ENCODE measurements at regions not wholly inside any gene's neighbourhood (a gene's known extent, or its start where the extent isn't known, plus 50 kb on each side); places are given as distances from the start of the nearest gene placed in this dataset.

- peak; percentile 56 for TF ChIP-seq CTCF (IDR thresholded peaks at IDR 0.05; ENCODE audit: low read depth, low read length, missing control alignments)
- DNase-seq: no peak
- Histone ChIP-seq H3K4me3 (ENCODE audit: low read depth, low read length) (no peak overlapping the region), H3K27ac (no peak overlapping the region), H3K27me3 (replicated peaks) (no peaks in the 10 kb centered on the region), H3K36me3 (replicated peaks) (no peaks in the 10 kb centered on the region)
- in situ Hi-C loops (cut with HindIII; ENCODE audit: low pct_ligation_motif_present, low sequenced_read_pairs): no loop called here
These were observed 106.3 kb upstream of the SSBP2 start for GRCh38 chr5:81856948-81857928.

- Histone ChIP-seq H3K27me3 (replicated peaks) (no peaks in the 10 kb centered on the region), H3K36me3 (replicated peaks) (no peaks in the 10 kb centered on the region), H3K27ac (no peak overlapping the region), H3K4me3 (ENCODE audit: low read depth, low read length) (no peak overlapping the region)
- DNase-seq: no peak
- no peak for TF ChIP-seq CTCF (IDR thresholded peaks at IDR 0.05; ENCODE audit: low read depth, low read length, missing control alignments)
- in situ Hi-C loops (cut with HindIII; ENCODE audit: low pct_ligation_motif_present, low sequenced_read_pairs): no loop called here
These were observed 104.7 kb upstream of the SSBP2 start for GRCh38 chr5:81855591-81855990.

- Histone ChIP-seq H3K4me3 (ENCODE audit: low read depth, low read length) (no peak overlapping the region), H3K27ac (no peak overlapping the region), H3K36me3 (replicated peaks) (no peaks in the 10 kb centered on the region), H3K27me3 (replicated peaks) (no peaks in the 10 kb centered on the region)
- DNase-seq: no peak
- no peak for TF ChIP-seq CTCF (IDR thresholded peaks at IDR 0.05; ENCODE audit: low read depth, low read length, missing control alignments)
- in situ Hi-C loops (cut with HindIII; ENCODE audit: low pct_ligation_motif_present, low sequenced_read_pairs): no loop called here
These were observed 104.0 kb upstream of the SSBP2 start for GRCh38 chr5:81854915-81855314.

GRCh38 chr5:81854485-81854884 lies 103.6 kb upstream of the SSBP2 start:
- Histone ChIP-seq H3K36me3 (replicated peaks) (no peaks in the 10 kb centered on the region), H3K27me3 (replicated peaks) (no peaks in the 10 kb centered on the region), H3K27ac (no peak overlapping the region), H3K4me3 (ENCODE audit: low read depth, low read length) (no peak overlapping the region)
- DNase-seq: no peak
- in situ Hi-C loops (cut with HindIII; ENCODE audit: low pct_ligation_motif_present, low sequenced_read_pairs): no loop called here
- peak; percentile 21 for TF ChIP-seq CTCF (IDR thresholded peaks at IDR 0.05; ENCODE audit: low read depth, low read length, missing control alignments)

GRCh38 chr5:81853030-81853357 lies 102.1 kb upstream of the SSBP2 start:
- in situ Hi-C loops (cut with HindIII; ENCODE audit: low pct_ligation_motif_present, low sequenced_read_pairs): no loop called here
- Histone ChIP-seq H3K4me3 (ENCODE audit: low read depth, low read length) (no peak overlapping the region), H3K27me3 (replicated peaks) (no peaks in the 10 kb centered on the region), H3K27ac (no peak overlapping the region), H3K36me3 (replicated peaks) (no peaks in the 10 kb centered on the region)
- no peak for DNase-seq
- no peak for TF ChIP-seq CTCF (IDR thresholded peaks at IDR 0.05; ENCODE audit: low read depth, low read length, missing control alignments)

Data from brain microvascular endothelial cell (primary cell).